GM18519 (cell line): ENCODE measurements at regions not wholly inside any gene's neighbourhood (a gene's known extent, or its start where the extent isn't known, plus 50 kb on each side); places are given as distances from the start of the nearest gene placed in this dataset.

Experiments
- ATAC-seq: cut with Tn5 transposase; IDR thresholded peaks from one replicate; pipeline ENCODE4 v1.9.1; 2021; ENCODE audit warnings: mild to moderate bottlenecking, moderate library complexity; ENCODE audit not compliant: unreplicated experiment, low FRiP score

- ATAC-seq = no peak
Measured at GRCh38 chr10:128517167-128517566, 390.9 kb upstream of the MKI67 start.

GRCh38 chr10:128518000-128518399 is 391.8 kb upstream of the MKI67 start:
- ATAC-seq = no peak

- ATAC-seq = no peak
Measured at GRCh38 chr10:128519581-128519980, 393.4 kb upstream of the MKI67 start.

- ATAC-seq = no peak
Measured at GRCh38 chr10:128520211-128520815, 394.1 kb upstream of the MKI67 start.

GRCh38 chr10:128522551-128523308 is 396.5 kb upstream of the MKI67 start:
- no peak for ATAC-seq

- ATAC-seq = no peak
Measured at GRCh38 chr10:128525444-128525843, 399.2 kb upstream of the MKI67 start.

- ATAC-seq = no peak
Measured at GRCh38 chr10:128525936-128526335, 399.7 kb upstream of the MKI67 start.

- ATAC-seq = no peak
Measured at GRCh38 chr10:128526791-128527375, 400.7 kb upstream of the MKI67 start.

GRCh38 chr10:128527711-128528110 is 401.5 kb upstream of the MKI67 start:
- ATAC-seq = no peak

- ATAC-seq = no peak
Measured at GRCh38 chr10:128528167-128528566, 401.9 kb upstream of the MKI67 start.

- no peak for ATAC-seq
Measured at GRCh38 chr10:128528781-128529180, 402.6 kb upstream of the MKI67 start.

- ATAC-seq = no peak
Measured at GRCh38 chr10:128529225-128529624, 403.0 kb upstream of the MKI67 start.

GRCh38 chr10:128530301-128530700 is 404.1 kb upstream of the MKI67 start:
- ATAC-seq = no peak

GRCh38 chr10:128530946-128531345 is 404.7 kb upstream of the MKI67 start:
- no peak for ATAC-seq

- ATAC-seq = no peak
Measured at GRCh38 chr10:128534686-128535085, 408.5 kb upstream of the MKI67 start.

GRCh38 chr10:128536259-128536658 is 410.0 kb upstream of the MKI67 start:
- ATAC-seq = no peak

- ATAC-seq = no peak
Measured at GRCh38 chr10:128537834-128538330, 411.7 kb upstream of the MKI67 start.

GRCh38 chr10:128538671-128539070 is 412.4 kb upstream of the MKI67 start:
- no peak for ATAC-seq

GRCh38 chr10:128539510-128540127 is 413.4 kb upstream of the MKI67 start:
- ATAC-seq = no peak

GRCh38 chr10:128540128-128540762 is 414.0 kb upstream of the MKI67 start:
- no peak for ATAC-seq
